ENCODE measurements at regions not wholly inside any gene's neighbourhood (a gene's known extent, or its start where the extent isn't known, plus 50 kb on each side); places are given as distances from the start of the nearest gene placed in this dataset.

DNA sequence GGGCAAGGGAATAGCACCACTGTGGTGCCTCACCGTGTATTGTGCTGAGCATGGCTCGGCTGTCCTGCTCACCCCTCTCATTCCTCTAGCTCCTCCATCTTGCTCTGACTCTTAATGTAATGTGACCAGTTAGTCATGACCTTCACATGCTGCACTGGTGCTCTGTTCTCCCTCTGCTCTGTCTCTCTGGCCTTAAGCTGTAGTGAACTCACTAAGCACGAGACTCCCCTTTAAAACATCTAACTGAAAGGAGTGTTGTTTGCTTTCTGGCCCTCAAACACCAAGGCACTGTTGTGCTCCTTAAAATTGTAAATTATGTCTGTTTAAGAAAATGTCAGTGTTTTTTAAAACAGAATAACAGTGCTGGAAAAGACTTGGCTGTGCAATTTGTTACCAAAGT lies 140.4 kb downstream of the HDGFL1 start:
- DNase-seq = peak; percentile 34
- Histone ChIP-seq H2BK120ac (ENCODE audit: low read depth, low read length) (no peak overlapping the region), H4K91ac (ENCODE audit: low read length) (peak overlapping the region; percentile 63), H2BK5ac (ENCODE audit: low read depth, low read length, poor library complexity, severe bottlenecking) (no peak overlapping the region), H3K23ac (ENCODE audit: low read length in 2 of 2) (no peak overlapping the region), H3K9ac (ENCODE audit: low read length) (no peak overlapping the region), H3K27ac (ENCODE audit: low read length, poor library complexity, severe bottlenecking) (no peak overlapping the region), H2AK5ac (ENCODE audit: low read length, severe bottlenecking) (no peak overlapping the region), H3K4me2 (ENCODE audit: low read length, poor library complexity, severe bottlenecking) (no peak overlapping the region), H3K9me3 (ENCODE audit: control insufficient read depth, low read length) (no peaks in the 10 kb centered on the region), H4K8ac (ENCODE audit: low read length) (peak overlapping the region; percentile 73), H3K18ac (ENCODE audit: low read depth in 1 of 2, low read length in 2 of 2) (peak overlapping the region in 1 of 2 experiments; percentile 16), H2AFZ (ENCODE audit: low read depth, low read length) (no peak overlapping the region), H3K4me1 (ENCODE audit: control insufficient read depth, insufficient read depth, low read depth, low read length) (no peaks in the 10 kb centered on the region), H3K14ac (ENCODE audit: low read length in 2 of 2) (no peak overlapping the region), H2BK12ac (ENCODE audit: low read length in 2 of 2) (no peak overlapping the region), H3K36me3 (ENCODE audit: control insufficient read depth in 1 of 2, insufficient read depth in 2 of 2, low read depth in 1 of 2, low read length in 2 of 2) (no peaks in the 10 kb centered on the region), H2BK15ac (ENCODE audit: low read depth, poor library complexity, severe bottlenecking) (peak overlapping the region; percentile 12), H3K27me3 (ENCODE audit: control insufficient read depth in 1 of 2, insufficient read depth in 1 of 2, low read length in 2 of 2) (no peaks in the 10 kb centered on the region), H3K79me1 (replicated peaks; ENCODE audit: low read length, poor library complexity, severe bottlenecking) (no peaks in the 10 kb centered on the region), H3K4ac (ENCODE audit: low read depth in 1 of 2, low read length in 2 of 2) (no peak overlapping the region), H3K4me3 (ENCODE audit: insufficient read depth in 1 of 2, low read depth in 1 of 2, low read length in 2 of 2) (no peak overlapping the region)
- 89% methylated on average over 2 of the region's 3 CpGs for WGBS

DNA sequence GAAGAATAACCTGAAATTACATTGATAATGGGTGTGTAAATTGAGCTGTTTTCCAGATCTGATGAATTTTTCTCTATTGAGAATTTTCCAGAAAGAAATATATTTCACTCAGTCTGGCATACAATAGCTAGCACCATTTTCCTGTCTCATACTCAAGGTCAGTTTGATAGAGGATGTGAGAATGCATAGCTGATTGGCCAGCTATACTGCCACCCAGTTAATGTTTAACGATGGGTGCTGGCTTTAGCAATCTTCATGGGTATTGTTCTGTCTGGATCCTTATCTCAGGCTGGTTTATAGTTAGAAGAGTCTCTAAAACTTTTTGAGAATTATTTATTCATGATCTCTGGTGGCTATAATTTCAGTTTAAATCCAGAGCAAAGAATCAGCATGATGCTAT lies 147.4 kb downstream of the HDGFL1 start:
- no peak for DNase-seq
- no peak overlapping the region for H2BK120ac ChIP-seq (ENCODE audit: low read depth, low read length)
- no peak overlapping the region for H3K4me3 ChIP-seq (ENCODE audit: insufficient read depth in 1 of 2, low read depth in 1 of 2, low read length in 2 of 2)
- H3K79me1 ChIP-seq (replicated peaks; ENCODE audit: low read length, poor library complexity, severe bottlenecking) = no peaks in the 10 kb centered on the region
- H4K91ac ChIP-seq (ENCODE audit: low read length) = no peak overlapping the region
- H3K18ac ChIP-seq (ENCODE audit: low read depth in 1 of 2, low read length in 2 of 2) = no peak overlapping the region
- no peak overlapping the region for H2BK15ac ChIP-seq (ENCODE audit: low read depth, poor library complexity, severe bottlenecking)
- no peaks in the 10 kb centered on the region for H3K9me3 ChIP-seq (ENCODE audit: control insufficient read depth, low read length)
- no peak overlapping the region for H3K27ac ChIP-seq (ENCODE audit: low read length, poor library complexity, severe bottlenecking)
- no peaks in the 10 kb centered on the region for H3K27me3 ChIP-seq (ENCODE audit: control insufficient read depth in 1 of 2, insufficient read depth in 1 of 2, low read length in 2 of 2)
- no peak overlapping the region for H3K23ac ChIP-seq (ENCODE audit: low read length in 2 of 2)
- no peak overlapping the region for H3K4ac ChIP-seq (ENCODE audit: low read depth in 1 of 2, low read length in 2 of 2)
- no peak overlapping the region for H4K8ac ChIP-seq (ENCODE audit: low read length)
- H3K9ac ChIP-seq (ENCODE audit: low read length) = no peak overlapping the region
- no peak overlapping the region for H3K4me2 ChIP-seq (ENCODE audit: low read length, poor library complexity, severe bottlenecking)
- WGBS = 64% methylated on average over 1 of the region's 1 CpG
- no peaks in the 10 kb centered on the region for H3K36me3 ChIP-seq (ENCODE audit: control insufficient read depth in 1 of 2, insufficient read depth in 2 of 2, low read depth in 1 of 2, low read length in 2 of 2)
- H2BK12ac ChIP-seq (ENCODE audit: low read length in 2 of 2) = no peak overlapping the region
- no peaks in the 10 kb centered on the region for H3K4me1 ChIP-seq (ENCODE audit: control insufficient read depth, insufficient read depth, low read depth, low read length)
- H2AK5ac ChIP-seq (ENCODE audit: low read length, severe bottlenecking) = no peak overlapping the region
- no peak overlapping the region for H3K14ac ChIP-seq (ENCODE audit: low read length in 2 of 2)
- no peak overlapping the region for H2AFZ ChIP-seq (ENCODE audit: low read depth, low read length)
- H2BK5ac ChIP-seq (ENCODE audit: low read depth, low read length, poor library complexity, severe bottlenecking) = no peak overlapping the region

DNA sequence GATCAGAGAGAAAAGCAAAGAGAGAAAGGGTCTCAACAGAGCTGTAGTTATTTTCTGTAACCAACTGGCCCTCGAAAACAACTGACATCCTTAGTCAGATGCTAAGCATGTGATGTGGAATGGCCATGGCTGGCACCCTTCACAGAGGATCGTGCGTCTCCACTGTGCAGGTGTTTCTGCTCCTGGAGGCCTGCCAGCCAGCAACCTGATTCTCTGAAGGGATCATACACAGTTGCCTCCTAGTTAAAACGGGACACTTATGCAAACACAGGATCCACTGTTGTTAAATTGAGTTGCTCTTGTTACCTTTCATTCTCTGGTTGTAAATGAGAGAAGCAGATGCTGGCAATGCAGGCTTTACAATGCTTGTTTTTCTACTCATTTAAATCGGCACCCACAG lies 148.5 kb downstream of the HDGFL1 start:
- no peak overlapping the region for H4K8ac ChIP-seq (ENCODE audit: low read length)
- no peak overlapping the region for H3K27ac ChIP-seq (ENCODE audit: low read length, poor library complexity, severe bottlenecking)
- H3K14ac ChIP-seq (ENCODE audit: low read length in 2 of 2) = no peak overlapping the region
- no peak overlapping the region for H2AFZ ChIP-seq (ENCODE audit: low read depth, low read length)
- no peak overlapping the region for H4K91ac ChIP-seq (ENCODE audit: low read length)
- no peaks in the 10 kb centered on the region for H3K79me1 ChIP-seq (replicated peaks; ENCODE audit: low read length, poor library complexity, severe bottlenecking)
- peaks cover 9% of the 10 kb centered on the region for H3K9me3 ChIP-seq (ENCODE audit: control insufficient read depth, low read length)
- H3K4me3 ChIP-seq (ENCODE audit: insufficient read depth in 1 of 2, low read depth in 1 of 2, low read length in 2 of 2) = no peak overlapping the region
- H3K9ac ChIP-seq (ENCODE audit: low read length) = no peak overlapping the region
- H3K23ac ChIP-seq (ENCODE audit: low read length in 2 of 2) = no peak overlapping the region
- no peak overlapping the region for H3K4ac ChIP-seq (ENCODE audit: low read depth in 1 of 2, low read length in 2 of 2)
- H2BK12ac ChIP-seq (ENCODE audit: low read length in 2 of 2) = no peak overlapping the region
- no peak overlapping the region for H2BK15ac ChIP-seq (ENCODE audit: low read depth, poor library complexity, severe bottlenecking)
- H3K36me3 ChIP-seq (ENCODE audit: control insufficient read depth in 1 of 2, insufficient read depth in 2 of 2, low read depth in 1 of 2, low read length in 2 of 2) = no peaks in the 10 kb centered on the region
- no peak overlapping the region for H3K18ac ChIP-seq (ENCODE audit: low read depth in 1 of 2, low read length in 2 of 2)
- no peak overlapping the region for H2BK5ac ChIP-seq (ENCODE audit: low read depth, low read length, poor library complexity, severe bottlenecking)
- no peak overlapping the region for H3K4me2 ChIP-seq (ENCODE audit: low read length, poor library complexity, severe bottlenecking)
- H3K27me3 ChIP-seq (ENCODE audit: control insufficient read depth in 1 of 2, insufficient read depth in 1 of 2, low read length in 2 of 2) = no peaks in the 10 kb centered on the region
- DNase-seq = no peak
- H3K4me1 ChIP-seq (ENCODE audit: control insufficient read depth, insufficient read depth, low read depth, low read length) = no peaks in the 10 kb centered on the region
- H2AK5ac ChIP-seq (ENCODE audit: low read length, severe bottlenecking) = no peak overlapping the region
- H2BK120ac ChIP-seq (ENCODE audit: low read depth, low read length) = no peak overlapping the region
- 87% methylated on average over 4 of the region's 5 CpGs for WGBS

DNA sequence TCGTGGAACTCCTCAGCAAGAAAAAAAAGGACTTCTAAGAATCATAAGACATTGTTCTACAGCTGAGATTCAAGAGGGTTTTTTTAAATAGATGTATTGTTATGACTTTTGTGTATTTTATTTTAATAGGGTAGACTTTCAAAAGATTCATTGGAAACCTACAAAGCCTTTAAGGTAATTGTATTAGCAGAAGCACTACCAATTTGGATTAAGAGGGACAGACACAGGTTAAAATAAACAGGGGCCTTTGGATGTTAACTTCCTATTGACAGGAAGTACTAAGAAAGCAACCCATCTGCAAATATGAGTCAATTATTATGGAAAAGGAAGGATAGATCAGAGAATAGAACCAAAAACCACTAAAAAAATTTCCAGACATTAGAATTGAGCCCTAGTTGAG lies 153.5 kb downstream of the HDGFL1 start:
- Histone ChIP-seq H3K9me3 (ENCODE audit: control insufficient read depth, low read length) (peaks cover 27% of the 10 kb centered on the region), H2BK120ac (ENCODE audit: low read depth, low read length) (no peak overlapping the region), H3K23ac (ENCODE audit: low read length in 2 of 2) (no peak overlapping the region), H3K4me2 (ENCODE audit: low read length, poor library complexity, severe bottlenecking) (no peak overlapping the region), H2BK15ac (ENCODE audit: low read depth, poor library complexity, severe bottlenecking) (no peak overlapping the region), H3K9ac (ENCODE audit: low read length) (no peak overlapping the region), H4K91ac (ENCODE audit: low read length) (no peak overlapping the region), H3K14ac (ENCODE audit: low read length in 2 of 2) (no peak overlapping the region), H4K8ac (ENCODE audit: low read length) (no peak overlapping the region), H2BK12ac (ENCODE audit: low read length in 2 of 2) (no peak overlapping the region), H3K4ac (ENCODE audit: low read depth in 1 of 2, low read length in 2 of 2) (no peak overlapping the region), H2BK5ac (ENCODE audit: low read depth, low read length, poor library complexity, severe bottlenecking) (no peak overlapping the region), H3K4me3 (ENCODE audit: insufficient read depth in 1 of 2, low read depth in 1 of 2, low read length in 2 of 2) (no peak overlapping the region), H3K36me3 (ENCODE audit: control insufficient read depth in 1 of 2, insufficient read depth in 2 of 2, low read depth in 1 of 2, low read length in 2 of 2) (no peaks in the 10 kb centered on the region), H3K27me3 (ENCODE audit: control insufficient read depth in 1 of 2, insufficient read depth in 1 of 2, low read length in 2 of 2) (no peaks in the 10 kb centered on the region), H3K4me1 (ENCODE audit: control insufficient read depth, insufficient read depth, low read depth, low read length) (no peaks in the 10 kb centered on the region), H3K79me1 (replicated peaks; ENCODE audit: low read length, poor library complexity, severe bottlenecking) (no peaks in the 10 kb centered on the region), H2AK5ac (ENCODE audit: low read length, severe bottlenecking) (no peak overlapping the region), H2AFZ (ENCODE audit: low read depth, low read length) (no peak overlapping the region), H3K27ac (ENCODE audit: low read length, poor library complexity, severe bottlenecking) (no peak overlapping the region), H3K18ac (ENCODE audit: low read depth in 1 of 2, low read length in 2 of 2) (no peak overlapping the region)
- no peak for DNase-seq
- WGBS = 60% methylated on average over 1 of the region's 1 CpG
